ENCODE measurements at regions not wholly inside any gene's neighbourhood (a gene's known extent, or its start where the extent isn't known, plus 50 kb on each side); places are given as distances from the start of the nearest gene placed in this dataset.

GRCh38 chr5:91929522-91929817, 546.4 kb upstream of the ARRDC3 start:
- TF ChIP-seq CTCF (IDR thresholded peaks at IDR 0.05; ENCODE audit: extremely low read depth in 1 of 2, insufficient read depth in 1 of 2, low read depth in 1 of 2, low read length in 2 of 2) (no peak), MYC (IDR thresholded peaks at IDR 0.05; ENCODE audit: low read depth, low read length) (no peak), EZH2 (IDR thresholded peaks at IDR 0.05; ENCODE audit: borderline replicate concordance, low read depth, low read length, severe bottlenecking) (no peak), JUN (IDR thresholded peaks at IDR 0.05; ENCODE audit: borderline replicate concordance, insufficient read depth, insufficient read length, low read depth) (no peak), POLR2AphosphoS5 (IDR thresholded peaks at IDR 0.05; ENCODE audit: insufficient read depth, low read depth, low read length) (no peak), FOS (IDR thresholded peaks at IDR 0.05; ENCODE audit: borderline replicate concordance, insufficient read depth, low read length) (no peak), POLR2A (IDR thresholded peaks at IDR 0.05; ENCODE audit: low read depth, low read length) (no peak), MAX (IDR thresholded peaks at IDR 0.05; ENCODE audit: insufficient read depth, insufficient read length) (no peak), GATA2 (IDR thresholded peaks at IDR 0.05; ENCODE audit: insufficient read depth, insufficient read length, low read depth, low read length) (no peak)

Data from endothelial cell of umbilical vein (primary cell).